ENCODE measurements at regions not wholly inside any gene's neighbourhood (a gene's known extent, or its start where the extent isn't known, plus 50 kb on each side); places are given as distances from the start of the nearest gene placed in this dataset.
"Not testable (repeated sequence)": the region's sequence is repeated elsewhere in the genome, so short reads cannot be mapped to it uniquely, and the experiment has no call there.

DNA sequence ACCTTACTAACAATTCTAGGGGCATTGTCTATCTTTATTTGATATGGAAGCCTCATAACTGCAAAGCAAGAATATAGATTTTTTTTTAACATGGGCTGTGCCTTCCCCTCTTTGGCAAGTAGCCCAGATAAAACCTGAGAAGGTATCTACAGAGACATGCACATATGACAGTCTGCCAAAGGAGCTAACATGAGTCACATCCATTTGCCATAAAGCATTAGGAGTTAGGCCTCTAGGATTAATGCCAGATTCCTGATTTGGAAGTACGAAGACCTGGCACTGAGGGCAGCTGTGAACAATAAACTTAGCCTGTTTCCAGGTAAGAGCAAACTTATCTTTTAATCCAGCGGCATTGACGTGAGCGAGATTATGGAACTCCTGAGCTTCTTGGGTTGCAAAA, 808.7 kb downstream of the SLC6A15 start:
- TF ChIP-seq, protein P1, sequence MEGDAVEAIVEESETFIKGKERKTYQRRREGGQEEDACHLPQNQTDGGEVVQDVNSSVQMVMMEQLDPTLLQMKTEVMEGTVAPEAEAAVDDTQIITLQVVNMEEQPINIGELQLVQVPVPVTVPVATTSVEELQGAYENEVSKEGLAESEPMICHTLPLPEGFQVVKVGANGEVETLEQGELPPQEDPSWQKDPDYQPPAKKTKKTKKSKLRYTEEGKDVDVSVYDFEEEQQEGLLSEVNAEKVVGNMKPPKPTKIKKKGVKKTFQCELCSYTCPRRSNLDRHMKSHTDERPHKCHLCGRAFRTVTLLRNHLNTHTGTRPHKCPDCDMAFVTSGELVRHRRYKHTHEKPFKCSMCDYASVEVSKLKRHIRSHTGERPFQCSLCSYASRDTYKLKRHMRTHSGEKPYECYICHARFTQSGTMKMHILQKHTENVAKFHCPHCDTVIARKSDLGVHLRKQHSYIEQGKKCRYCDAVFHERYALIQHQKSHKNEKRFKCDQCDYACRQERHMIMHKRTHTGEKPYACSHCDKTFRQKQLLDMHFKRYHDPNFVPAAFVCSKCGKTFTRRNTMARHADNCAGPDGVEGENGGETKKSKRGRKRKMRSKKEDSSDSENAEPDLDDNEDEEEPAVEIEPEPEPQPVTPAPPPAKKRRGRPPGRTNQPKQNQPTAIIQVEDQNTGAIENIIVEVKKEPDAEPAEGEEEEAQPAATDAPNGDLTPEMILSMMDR (IDR thresholded peaks at IDR 0.05; ENCODE audit: low read length): not testable (repeated sequence)
- not testable (repeated sequence) for TF ChIP-seq EZH2 (IDR thresholded peaks at IDR 0.05; ENCODE audit: borderline replicate concordance, low read length)
